GM21447 (cell line): ENCODE measurements at regions not wholly inside any gene's neighbourhood (a gene's known extent, or its start where the extent isn't known, plus 50 kb on each side); places are given as distances from the start of the nearest gene placed in this dataset.

Source experiments
- ATAC-seq: cut with Tn5 transposase; IDR thresholded peaks from one replicate; pipeline ENCODE4 v1.9.1; 2021; ENCODE audit not compliant: unreplicated experiment

GRCh38 chr12:46500673-46501072 lies 128.1 kb upstream of the SLC38A2 start:
- no peak for ATAC-seq

- ATAC-seq: peak; percentile 80
These were observed 127.3 kb upstream of the SLC38A2 start for GRCh38 chr12:46499901-46500300.

GRCh38 chr12:46499226-46499625 lies 126.7 kb upstream of the SLC38A2 start:
- ATAC-seq: no peak

- no peak for ATAC-seq
These were observed 125.2 kb upstream of the SLC38A2 start for GRCh38 chr12:46497739-46498138.

- no peak for ATAC-seq
These were observed 121.9 kb upstream of the SLC38A2 start for GRCh38 chr12:46494424-46494823.

- ATAC-seq: no peak
These were observed 121.2 kb upstream of the SLC38A2 start for GRCh38 chr12:46493834-46494181.

- ATAC-seq: no peak
These were observed 120.7 kb upstream of the SLC38A2 start for GRCh38 chr12:46493150-46493833.

GRCh38 chr12:46492471-46493085 lies 120.0 kb upstream of the SLC38A2 start:
- no peak for ATAC-seq

GRCh38 chr12:46491548-46491947 lies 119.0 kb upstream of the SLC38A2 start:
- ATAC-seq: no peak

GRCh38 chr12:46490635-46491034 lies 118.1 kb upstream of the SLC38A2 start:
- no peak for ATAC-seq

- no peak for ATAC-seq
These were observed 117.4 kb upstream of the SLC38A2 start for GRCh38 chr12:46489951-46490388.

GRCh38 chr12:46487567-46488131 lies 115.1 kb upstream of the SLC38A2 start:
- ATAC-seq: no peak

GRCh38 chr12:46486588-46486987 lies 114.0 kb upstream of the SLC38A2 start:
- ATAC-seq: no peak

GRCh38 chr12:46485853-46486252 lies 113.3 kb upstream of the SLC38A2 start:
- no peak for ATAC-seq

GRCh38 chr12:46484396-46485061 lies 112.0 kb upstream of the SLC38A2 start:
- no peak for ATAC-seq

- no peak for ATAC-seq
These were observed 111.2 kb upstream of the SLC38A2 start for GRCh38 chr12:46483572-46484395.

GRCh38 chr12:46480724-46481123 lies 108.2 kb upstream of the SLC38A2 start:
- no peak for ATAC-seq

- ATAC-seq: no peak
These were observed 107.7 kb upstream of the SLC38A2 start for GRCh38 chr12:46480316-46480715.

- no peak for ATAC-seq
These were observed 105.5 kb upstream of the SLC38A2 start for GRCh38 chr12:46478123-46478522.

- ATAC-seq: no peak
These were observed 105.0 kb upstream of the SLC38A2 start for GRCh38 chr12:46477541-46477940.

- ATAC-seq: no peak
These were observed 103.5 kb upstream of the SLC38A2 start for GRCh38 chr12:46475972-46476645.
